ENCODE measurements at regions not wholly inside any gene's neighbourhood (a gene's known extent, or its start where the extent isn't known, plus 50 kb on each side); places are given as distances from the start of the nearest gene placed in this dataset.

GRCh38 chr4:26204911-26205370 is 115.9 kb upstream of the RBPJ start:
- TF ChIP-seq CTCF (IDR thresholded peaks at IDR 0.05) (no peak), POLR2A (IDR thresholded peaks at IDR 0.05) (no peak)

Data from testis (tissue), 2 donors.